GM19452 (cell line): ENCODE measurements at regions not wholly inside any gene's neighbourhood (a gene's known extent, or its start where the extent isn't known, plus 50 kb on each side); places are given as distances from the start of the nearest gene placed in this dataset.

Source experiments
- ATAC-seq: cut with Tn5 transposase; IDR thresholded peaks from one replicate; pipeline ENCODE4 v1.9.1; 2021; ENCODE audit not compliant: unreplicated experiment

GRCh38 chr13:61830475-61830874, 414.8 kb upstream of the PCDH20 start:
- no peak for ATAC-seq

- ATAC-seq = no peak
These were observed 408.5 kb upstream of the PCDH20 start for GRCh38 chr13:61824168-61824567.

- ATAC-seq = no peak
These were observed 396.6 kb upstream of the PCDH20 start for GRCh38 chr13:61812286-61812685.

- no peak for ATAC-seq
These were observed 394.4 kb upstream of the PCDH20 start for GRCh38 chr13:61810065-61810464.

GRCh38 chr13:61797397-61797796, 381.7 kb upstream of the PCDH20 start:
- ATAC-seq = no peak

GRCh38 chr13:61795580-61795979, 379.9 kb upstream of the PCDH20 start:
- no peak for ATAC-seq

GRCh38 chr13:61779456-61779855, 363.8 kb upstream of the PCDH20 start:
- no peak for ATAC-seq

GRCh38 chr13:61778531-61778930, 362.9 kb upstream of the PCDH20 start:
- ATAC-seq = no peak

- ATAC-seq = no peak
These were observed 362.2 kb upstream of the PCDH20 start for GRCh38 chr13:61777899-61778298.

- no peak for ATAC-seq
These were observed 361.6 kb upstream of the PCDH20 start for GRCh38 chr13:61777271-61777670.

- no peak for ATAC-seq
These were observed 359.3 kb upstream of the PCDH20 start for GRCh38 chr13:61774903-61775302.

- ATAC-seq = no peak
These were observed 355.0 kb upstream of the PCDH20 start for GRCh38 chr13:61770681-61771080.

GRCh38 chr13:61768175-61768574, 352.5 kb upstream of the PCDH20 start:
- no peak for ATAC-seq

- no peak for ATAC-seq
These were observed 351.0 kb upstream of the PCDH20 start for GRCh38 chr13:61766667-61767058.

GRCh38 chr13:61765940-61766666, 350.5 kb upstream of the PCDH20 start:
- ATAC-seq = no peak

- no peak for ATAC-seq
These were observed 349.6 kb upstream of the PCDH20 start for GRCh38 chr13:61765181-61765742.

GRCh38 chr13:61761690-61762089, 346.0 kb upstream of the PCDH20 start:
- ATAC-seq = no peak

- ATAC-seq = no peak
These were observed 344.5 kb upstream of the PCDH20 start for GRCh38 chr13:61760102-61760501.

GRCh38 chr13:61756031-61756430, 340.4 kb upstream of the PCDH20 start:
- no peak for ATAC-seq

- ATAC-seq = no peak
These were observed 335.4 kb upstream of the PCDH20 start for GRCh38 chr13:61751039-61751438.

- no peak for ATAC-seq
These were observed 322.6 kb upstream of the PCDH20 start for GRCh38 chr13:61738236-61738750.

GRCh38 chr13:61734683-61735082, 319.0 kb upstream of the PCDH20 start:
- ATAC-seq = no peak

GRCh38 chr13:61728471-61728870, 312.8 kb upstream of the PCDH20 start:
- ATAC-seq = no peak
